ENCODE measurements at regions not wholly inside any gene's neighbourhood (a gene's known extent, or its start where the extent isn't known, plus 50 kb on each side); places are given as distances from the start of the nearest gene placed in this dataset.

- no peak overlapping the region for H3K4me3 ChIP-seq
- TF ChIP-seq POLR2A (IDR thresholded peaks at IDR 0.05) (no peak), CTCF (IDR thresholded peaks at IDR 0.05) (no peak)
- intact Hi-C loops (cut with DNase I): no loop called here
- H3K4me1 ChIP-seq (replicated peaks in 1 of 2): no peaks in the 10 kb centered on the region
- H3K9me3 ChIP-seq (replicated peaks in 1 of 3): no peaks in the 10 kb centered on the region
- H3K36me3 ChIP-seq (replicated peaks in 1 of 2): no peaks in the 10 kb centered on the region
- 51 to 55% (median 53%) methylated on average over 3 of the region's 3 CpGs for WGBS, 4 donors
- DNase-seq: no peak
- no peak overlapping the region for H3K27ac ChIP-seq
- no peaks in the 10 kb centered on the region for H3K27me3 ChIP-seq
Observed at GRCh38 chr6:126716826-126717509, 377.1 kb downstream of the CENPW start.

DNA sequence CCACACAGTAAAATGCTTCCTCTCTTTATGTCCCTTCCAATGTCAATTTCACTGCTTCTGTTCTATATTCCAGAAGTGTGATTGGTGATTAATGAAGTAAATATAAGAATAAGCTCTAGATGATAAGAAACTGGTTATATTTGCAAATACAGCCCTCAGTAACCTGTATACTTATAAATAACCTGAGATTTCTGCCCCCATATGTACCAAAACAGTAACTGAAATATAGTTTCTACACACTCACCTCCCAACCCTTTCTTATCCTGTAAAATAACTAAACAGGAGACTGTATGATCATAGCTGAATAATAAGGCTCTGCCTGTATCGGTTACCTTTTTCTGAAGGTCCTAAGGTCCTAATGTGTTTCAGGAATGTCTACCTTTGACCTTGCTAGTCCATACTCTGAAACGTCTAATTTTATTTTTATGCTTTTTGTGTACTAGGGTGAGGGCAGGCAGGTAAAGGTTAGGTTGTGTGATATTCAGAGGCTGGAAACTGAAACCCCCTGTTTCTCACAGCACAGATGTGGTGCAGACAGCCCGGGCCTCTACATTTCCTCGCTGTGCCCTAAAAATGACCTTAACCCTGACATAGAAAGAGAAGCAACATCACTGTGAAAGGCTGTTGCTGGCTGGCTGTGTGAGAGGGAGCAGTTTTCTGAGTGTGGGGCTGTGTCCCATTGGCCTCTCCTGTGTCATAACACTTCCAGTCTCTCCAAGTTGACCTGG, 378.8 kb downstream of the CENPW start:
- Histone ChIP-seq H3K27ac (no peak overlapping the region), H3K27me3 (no peaks in the 10 kb centered on the region)
- 30 to 60% (median 49%) methylated on average over 4 of the region's 4 CpGs for WGBS, 4 donors

GRCh38 chr6:126720304-126720703, 380.4 kb downstream of the CENPW start:
- Histone ChIP-seq H3K9me3 (replicated peaks in 1 of 3) (no peaks in the 10 kb centered on the region), H3K4me1 (replicated peaks in 1 of 2) (no peaks in the 10 kb centered on the region), H3K27me3 (no peaks in the 10 kb centered on the region), H3K4me3 (no peak overlapping the region), H3K27ac (no peak overlapping the region), H3K36me3 (replicated peaks in 1 of 2) (no peaks in the 10 kb centered on the region)
- intact Hi-C loops (cut with DNase I): no loop called here
- no peak for DNase-seq
- no peak for TF ChIP-seq CTCF (IDR thresholded peaks at IDR 0.05)
- no peak for TF ChIP-seq POLR2A (IDR thresholded peaks at IDR 0.05)

More for the DNA sequence above, 378.8 kb downstream of the CENPW start:
- intact Hi-C loops (cut with DNase I): no loop called here
- Histone ChIP-seq H3K4me1 (replicated peaks in 1 of 2) (no peaks in the 10 kb centered on the region), H3K9me3 (replicated peaks in 1 of 3) (no peaks in the 10 kb centered on the region), H3K4me3 (no peak overlapping the region), H3K36me3 (replicated peaks in 1 of 2) (no peaks in the 10 kb centered on the region)
- DNase-seq: no peak
- TF ChIP-seq CTCF (IDR thresholded peaks at IDR 0.05) (no peak), POLR2A (IDR thresholded peaks at IDR 0.05) (no peak)

- intact Hi-C loops (cut with DNase I): no loop called here
- Histone ChIP-seq H3K4me3 (no peak overlapping the region), H3K27me3 (no peaks in the 10 kb centered on the region), H3K4me1 (replicated peaks in 1 of 2) (no peaks in the 10 kb centered on the region), H3K9me3 (replicated peaks in 1 of 3) (no peaks in the 10 kb centered on the region), H3K36me3 (replicated peaks in 1 of 2) (no peaks in the 10 kb centered on the region), H3K27ac (no peak overlapping the region)
- 50 to 66% (median 63%) methylated on average over 1 of the region's 1 CpG for WGBS, 4 donors
- no peak for TF ChIP-seq POLR2A (IDR thresholded peaks at IDR 0.05)
- no peak for TF ChIP-seq CTCF (IDR thresholded peaks at IDR 0.05)
- DNase-seq: no peak
Observed at GRCh38 chr6:126721581-126722160, 381.8 kb downstream of the CENPW start.
